K562 (cell line): ENCODE measurements at regions not wholly inside any gene's neighbourhood (a gene's known extent, or its start where the extent isn't known, plus 50 kb on each side); places are given as distances from the start of the nearest gene placed in this dataset.

Experiments used
- HCFC1 ChIP-seq: IDR thresholded peaks from 2 replicates; pipeline ENCODE4 v1.6.1; 2012; ENCODE audit warnings: low read depth, low read length, improper control_type of control experiment
- HLTF ChIP-seq: fragments of 450-650 bp; IDR thresholded peaks from 2 replicates; pipeline ENCODE4 v1.6.1; 2016
- MAFG ChIP-seq: fragments of 450-650 bp; conservative IDR thresholded peaks from 2 replicates; pipeline ENCODE4 v1.6.1; 2016; ENCODE audit warnings: missing genetic modification characterization, missing compliant biosample characterization
- MGA ChIP-seq: fragments of 450-650 bp; IDR thresholded peaks from 2 replicates; pipeline ENCODE4 v1.6.1; 2016; ENCODE audit warnings: mild to moderate bottlenecking, moderate library complexity
- PHF8 ChIP-seq: fragments of 200-600 bp; sonication (generic); IDR thresholded peaks from 2 replicates; pipeline ENCODE4 v1.6.1; 2012; ENCODE audit warnings: mixed run types, mild to moderate bottlenecking, inconsistent platforms, low read length, moderate library complexity, borderline replicate concordance
- SNRNP70 ChIP-seq: fragments of 200-400 bp; formaldehyde crosslinking; optimal IDR thresholded peaks from 2 replicates; pipeline ENCODE3; 2017; ENCODE audit warnings: low read depth, low read length
- TAF7 ChIP-seq: fragments of 450-650 bp; IDR thresholded peaks from 2 replicates; pipeline ENCODE4 v1.6.1; 2016; ENCODE audit warnings: missing genetic modification characterization, missing compliant biosample characterization
- TSC22D4 ChIP-seq: fragments of 450-650 bp; IDR thresholded peaks from 2 replicates; pipeline ENCODE4 v1.6.1; 2016; ENCODE audit warnings: missing genetic modification characterization, missing biosample characterization, control low read depth
- U2AF1 ChIP-seq: fragments of 200-400 bp; formaldehyde crosslinking; optimal IDR thresholded peaks from 2 replicates; pipeline ENCODE3; 2017; ENCODE audit warnings: mild to moderate bottlenecking, low read depth, low read length, moderate library complexity
- ZNF592 ChIP-seq: fragments of 450-650 bp; IDR thresholded peaks from 2 replicates; pipeline ENCODE4 v1.6.1; 2017; ENCODE audit warnings: antibody characterized with exemption, mild to moderate bottlenecking

GRCh38 chr2:61764035-61764800, 89.6 kb downstream of the FAM161A start (continued):
- TF ChIP-seq MAFG (no peak), PHF8 (peak; percentile 82), TSC22D4 (tag) (no peak), SNRNP70 (no peak), ZNF592 (peak; percentile 90), HLTF (no peak), MGA (peak; percentile 98), U2AF1 (no peak), HCFC1 (peak; percentile 81), TAF7 (tag) (peak; percentile 63; the same call in 1 of the 2 replicates)
